ENCODE measurements at regions not wholly inside any gene's neighbourhood (a gene's known extent, or its start where the extent isn't known, plus 50 kb on each side); places are given as distances from the start of the nearest gene placed in this dataset.

GRCh38 chr2:207473931-207474235 is 55.9 kb upstream of the CREB1 start:
- no peaks in the 10 kb centered on the region for H3K9me3 ChIP-seq
- intact Hi-C loops (cut with DNase I), result loop anchor here (5.0 to 10.0 kb wide), 3 partner anchors 487 to 779 kb away; no protein-coding TSS in a partner anchor
- no peak for DNase-seq
- no peak for TF ChIP-seq POLR2A (IDR thresholded peaks at IDR 0.05)
- TF ChIP-seq, protein P1, sequence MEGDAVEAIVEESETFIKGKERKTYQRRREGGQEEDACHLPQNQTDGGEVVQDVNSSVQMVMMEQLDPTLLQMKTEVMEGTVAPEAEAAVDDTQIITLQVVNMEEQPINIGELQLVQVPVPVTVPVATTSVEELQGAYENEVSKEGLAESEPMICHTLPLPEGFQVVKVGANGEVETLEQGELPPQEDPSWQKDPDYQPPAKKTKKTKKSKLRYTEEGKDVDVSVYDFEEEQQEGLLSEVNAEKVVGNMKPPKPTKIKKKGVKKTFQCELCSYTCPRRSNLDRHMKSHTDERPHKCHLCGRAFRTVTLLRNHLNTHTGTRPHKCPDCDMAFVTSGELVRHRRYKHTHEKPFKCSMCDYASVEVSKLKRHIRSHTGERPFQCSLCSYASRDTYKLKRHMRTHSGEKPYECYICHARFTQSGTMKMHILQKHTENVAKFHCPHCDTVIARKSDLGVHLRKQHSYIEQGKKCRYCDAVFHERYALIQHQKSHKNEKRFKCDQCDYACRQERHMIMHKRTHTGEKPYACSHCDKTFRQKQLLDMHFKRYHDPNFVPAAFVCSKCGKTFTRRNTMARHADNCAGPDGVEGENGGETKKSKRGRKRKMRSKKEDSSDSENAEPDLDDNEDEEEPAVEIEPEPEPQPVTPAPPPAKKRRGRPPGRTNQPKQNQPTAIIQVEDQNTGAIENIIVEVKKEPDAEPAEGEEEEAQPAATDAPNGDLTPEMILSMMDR (IDR thresholded peaks at IDR 0.05), result no peak
- no peak overlapping the region for H3K27ac ChIP-seq
- no peaks in the 10 kb centered on the region for H3K27me3 ChIP-seq
- H3K4me1 ChIP-seq, result no peaks in the 10 kb centered on the region
- no peak overlapping the region for H3K4me3 ChIP-seq (replicated peaks in 1 of 3)
- 81 to 90% methylated on average over 5 of the region's 5 CpGs for WGBS, 2 donors
- H3K36me3 ChIP-seq, result no peaks in the 10 kb centered on the region

DNA sequence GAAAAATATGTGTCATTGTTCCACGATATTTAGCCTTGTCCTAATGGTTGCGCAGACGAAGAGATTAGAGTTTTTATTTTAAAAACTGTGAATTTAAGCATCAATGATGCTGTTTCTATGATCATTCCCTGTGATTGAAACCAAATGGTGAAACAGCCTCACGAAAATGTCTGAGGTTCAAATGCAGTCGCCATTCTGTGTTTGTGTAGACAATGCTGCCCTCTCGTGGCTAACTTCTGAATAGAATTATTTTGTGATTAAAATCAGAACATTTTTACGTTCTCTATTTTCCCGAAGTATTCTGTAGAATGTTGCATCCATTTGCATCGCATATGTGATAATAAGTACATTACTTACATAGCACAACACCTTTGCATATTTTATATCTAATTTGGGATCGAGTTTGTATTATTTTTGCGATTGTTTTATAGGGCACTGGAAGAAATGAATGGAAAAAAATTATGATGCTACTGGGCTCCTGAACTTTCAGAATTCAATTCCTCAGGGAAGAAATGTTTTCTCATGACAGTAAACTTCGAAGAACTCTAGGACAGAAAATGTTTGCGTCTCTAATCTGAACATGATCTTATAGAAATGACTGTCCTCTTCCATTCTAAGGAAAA is 54.8 kb upstream of the CREB1 start:
- H3K4me3 ChIP-seq (replicated peaks in 1 of 3), result no peak overlapping the region
- H3K27me3 ChIP-seq, result no peaks in the 10 kb centered on the region
- 14 to 21% methylated on average over 13 of the region's 13 CpGs for WGBS, 2 donors
- H3K36me3 ChIP-seq, result no peaks in the 10 kb centered on the region
- TF ChIP-seq POLR2A (IDR thresholded peaks at IDR 0.05), result no peak
- TF ChIP-seq, protein P1 (IDR thresholded peaks at IDR 0.05), result peak in 5 of 6 experiments; percentile 54 to 81 (median 75)
- intact Hi-C loops (cut with DNase I), result loop anchor here (5.0 to 10.0 kb wide), 3 partner anchors 488 to 780 kb away; no protein-coding TSS in a partner anchor
- peak in 1 of 2 donors; percentile 33 for DNase-seq
- no peak overlapping the region for H3K27ac ChIP-seq
- no peaks in the 10 kb centered on the region for H3K4me1 ChIP-seq
- H3K9me3 ChIP-seq, result no peaks in the 10 kb centered on the region

- no peak overlapping the region for H3K27ac ChIP-seq
- intact Hi-C loops (cut with DNase I), result loop anchor here (10.0 kb wide), 1 partner anchor 781 kb away; no protein-coding TSS in a partner anchor
- no peak overlapping the region for H3K4me3 ChIP-seq (replicated peaks in 1 of 3)
- WGBS, 2 donors, result 73 to 84% methylated on average over 3 of the region's 3 CpGs
- TF ChIP-seq POLR2A (IDR thresholded peaks at IDR 0.05), result no peak
- TF ChIP-seq, protein P1 (IDR thresholded peaks at IDR 0.05), result no peak
- no peaks in the 10 kb centered on the region for H3K27me3 ChIP-seq
- H3K36me3 ChIP-seq, result no peaks in the 10 kb centered on the region
- H3K9me3 ChIP-seq, result no peaks in the 10 kb centered on the region
- H3K4me1 ChIP-seq, result peaks cover 0 to 2% of the 10 kb centered on the region in 2 donors
- DNase-seq, result no peak
Observed at GRCh38 chr2:207475546-207475945, 54.2 kb upstream of the CREB1 start.

GRCh38 chr2:207477896-207478295 is 51.9 kb upstream of the CREB1 start:
- H3K27me3 ChIP-seq, result no peaks in the 10 kb centered on the region
- peaks cover 11 to 17% of the 10 kb centered on the region in 2 donors for H3K4me1 ChIP-seq
- intact Hi-C loops (cut with DNase I), result loop anchor here (10.0 kb wide), 1 partner anchor 783 kb away; no protein-coding TSS in a partner anchor
- WGBS, 2 donors, result 87 to 94% methylated on average over 5 of the region's 5 CpGs
- H3K36me3 ChIP-seq, result no peaks in the 10 kb centered on the region
- no peak overlapping the region for H3K27ac ChIP-seq
- no peak for TF ChIP-seq POLR2A (IDR thresholded peaks at IDR 0.05)
- TF ChIP-seq, protein P1 (IDR thresholded peaks at IDR 0.05), result no peak
- H3K9me3 ChIP-seq, result no peaks in the 10 kb centered on the region
- DNase-seq, result no peak
- H3K4me3 ChIP-seq (replicated peaks in 1 of 3), result no peak overlapping the region

DNA sequence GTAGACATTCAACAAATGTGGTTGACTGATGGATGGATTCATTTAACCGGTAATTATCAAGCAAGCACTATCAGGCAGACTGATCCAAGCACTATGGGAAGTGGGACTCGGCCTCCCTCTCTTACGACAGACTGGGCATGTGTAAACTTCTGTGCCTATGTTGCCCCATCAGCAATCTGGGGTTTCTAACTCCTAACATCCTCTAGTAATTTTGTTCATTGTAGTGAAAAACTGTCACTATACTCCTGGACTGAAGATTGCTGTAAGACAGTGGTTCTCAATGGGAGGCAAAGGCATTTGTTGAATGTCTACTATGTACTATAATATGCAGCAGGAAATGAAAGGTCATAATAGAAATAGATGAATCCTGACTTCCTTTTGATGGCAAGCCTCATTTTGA is 51.2 kb upstream of the CREB1 start:
- no peaks in the 10 kb centered on the region for H3K9me3 ChIP-seq
- TF ChIP-seq, protein P1 (IDR thresholded peaks at IDR 0.05), result no peak
- TF ChIP-seq POLR2A (IDR thresholded peaks at IDR 0.05), result no peak
- H3K4me3 ChIP-seq (replicated peaks in 1 of 3), result no peak overlapping the region
- no peak overlapping the region for H3K27ac ChIP-seq
- H3K4me1 ChIP-seq, result peaks cover 11 to 24% of the 10 kb centered on the region in 2 donors
- intact Hi-C loops (cut with DNase I), result loop anchor here (10.0 kb wide), 1 partner anchor 784 kb away; no protein-coding TSS in a partner anchor
- no peak for DNase-seq
- WGBS, 2 donors, result 84 to 90% methylated on average over 3 of the region's 3 CpGs
- H3K36me3 ChIP-seq, result no peaks in the 10 kb centered on the region
- no peaks in the 10 kb centered on the region for H3K27me3 ChIP-seq

Data from thyroid gland (tissue), 4 donors.